ENCODE measurements at regions not wholly inside any gene's neighbourhood (a gene's known extent, or its start where the extent isn't known, plus 50 kb on each side); places are given as distances from the start of the nearest gene placed in this dataset.
"Not testable (repeated sequence)": the region's sequence is repeated elsewhere in the genome, so short reads cannot be mapped to it uniquely, and the experiment has no call there.

DNA sequence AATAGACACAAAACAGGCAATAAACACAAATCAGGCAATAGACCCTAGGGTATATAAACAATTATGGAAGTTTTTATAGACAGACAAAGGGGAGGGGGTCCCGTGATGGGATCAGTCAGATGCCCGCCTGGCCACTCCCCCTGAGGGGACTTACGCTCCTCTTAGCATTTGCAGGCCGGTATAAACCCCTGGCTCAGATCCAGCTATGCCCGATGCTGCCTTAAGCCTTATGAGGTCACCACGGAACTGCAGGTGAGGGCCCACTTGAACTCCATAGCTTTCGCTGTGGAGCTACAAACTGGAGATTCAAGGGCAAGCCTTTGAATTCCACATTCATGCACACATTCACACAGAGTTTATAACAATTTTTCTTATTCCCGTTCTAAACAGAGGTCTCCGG lies 340.5 kb upstream of the USP9Y start:
- DNase-seq, result no peak

DNA sequence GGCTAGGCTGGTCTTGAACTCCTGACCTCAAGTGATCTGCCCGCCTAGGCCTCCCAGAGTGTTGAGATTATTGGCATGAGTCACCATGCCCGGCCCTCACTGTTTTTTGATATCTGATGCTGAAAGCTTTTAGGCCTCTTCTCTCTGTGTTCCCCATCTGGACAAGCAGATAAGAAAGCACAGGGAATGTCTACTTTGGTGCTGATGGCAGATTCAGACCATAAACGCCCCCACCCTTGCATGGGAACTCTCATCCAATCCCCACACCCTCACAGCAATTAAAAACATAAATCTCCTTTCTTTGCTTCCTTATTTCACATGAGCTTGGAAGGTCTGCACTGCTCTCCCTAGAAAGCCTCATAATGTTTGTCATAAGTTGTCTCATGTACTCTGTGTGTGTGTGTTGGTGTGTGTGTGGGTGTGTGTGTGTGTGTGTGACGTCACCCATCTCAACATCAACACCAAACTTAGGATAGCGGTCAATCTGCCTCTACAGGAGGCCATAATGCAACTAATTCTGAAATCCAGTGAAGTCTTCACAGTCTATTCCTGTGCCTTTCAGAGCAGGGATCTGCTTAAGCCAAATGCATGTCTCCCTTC lies 335.6 kb upstream of the USP9Y start:
- DNase-seq, result no peak

DNA sequence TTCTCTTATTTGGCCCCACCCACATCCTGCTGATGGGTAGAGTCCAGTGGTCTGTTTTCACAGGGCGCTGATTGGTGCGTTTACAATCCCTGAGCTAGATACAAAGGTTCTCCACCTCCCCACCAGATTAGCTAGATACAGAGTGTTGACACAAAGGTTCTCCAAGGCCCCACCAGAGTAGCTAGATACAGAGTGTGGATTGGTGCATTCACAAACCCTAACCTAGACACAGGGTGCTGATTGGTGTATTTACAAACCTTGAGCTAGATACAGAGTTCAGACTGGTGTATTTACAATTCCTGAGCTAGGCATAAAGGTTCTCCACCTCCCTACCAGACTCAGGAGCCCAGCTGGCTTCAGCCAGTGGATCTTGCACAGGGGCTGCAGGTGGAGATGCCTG lies 326.4 kb upstream of the USP9Y start:
- DNase-seq, result not testable (repeated sequence)

DNA sequence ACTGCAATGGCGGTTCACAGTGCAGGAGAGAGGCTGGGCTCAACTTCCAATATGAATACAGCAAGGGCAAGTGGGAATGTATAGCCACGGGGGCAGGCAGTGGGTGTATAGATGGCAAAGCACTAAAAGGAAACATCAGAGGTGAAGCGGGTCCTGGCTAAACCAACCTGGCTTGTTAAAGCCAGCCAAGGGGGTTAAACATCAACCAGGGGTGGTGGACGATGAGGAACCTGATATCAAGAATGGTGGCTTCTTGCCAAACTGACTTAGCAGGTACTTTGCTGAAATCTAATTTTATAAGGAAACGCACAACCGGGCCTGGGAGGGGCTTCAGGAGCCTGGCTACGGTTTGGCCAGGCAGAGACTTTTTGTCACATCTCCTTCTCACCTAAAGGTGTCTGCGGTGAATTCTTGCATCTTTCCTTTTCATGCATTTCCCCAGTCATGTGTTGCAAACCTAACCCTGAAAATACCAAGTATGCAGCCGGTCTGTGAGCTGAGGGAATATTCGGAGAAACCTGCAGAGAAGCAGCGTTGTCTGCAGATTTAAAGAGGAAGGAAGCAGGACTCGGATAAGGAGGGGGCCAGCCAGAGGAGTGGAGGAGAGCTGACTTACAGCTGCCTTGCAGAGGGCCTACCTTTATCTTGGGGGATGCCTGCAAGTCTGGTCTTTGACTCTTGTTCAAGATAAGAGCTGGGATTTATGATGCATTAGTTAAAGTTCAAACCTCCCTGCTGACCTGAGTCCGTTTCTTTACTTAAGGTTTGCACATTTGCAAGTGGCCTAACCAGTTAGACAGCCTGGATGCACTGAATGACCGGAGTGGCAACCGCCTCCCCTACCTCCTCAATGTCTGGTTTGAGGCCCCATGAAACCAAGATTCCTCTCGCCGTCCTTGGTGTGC lies 309.1 kb upstream of the USP9Y start:
- DNase-seq, result not testable (repeated sequence)

DNA sequence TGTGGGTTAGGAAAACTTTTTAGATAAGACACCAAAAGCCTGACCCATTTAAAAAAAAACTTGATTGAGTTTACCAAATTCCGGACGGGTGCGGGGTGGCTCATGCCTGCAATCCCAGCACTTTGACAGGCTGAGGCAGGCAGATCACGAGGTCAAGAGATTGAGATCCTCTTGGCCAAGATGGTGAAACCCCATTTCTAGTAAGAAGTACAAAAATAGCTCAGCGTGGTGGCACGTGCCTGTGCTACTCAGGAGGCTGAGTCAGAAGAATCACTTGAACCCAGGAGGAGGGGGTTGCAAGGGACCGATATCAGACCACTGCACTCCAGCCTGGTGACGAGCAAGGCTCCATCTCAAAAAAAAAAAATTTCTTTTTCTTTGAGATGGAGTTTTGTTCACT lies 307.8 kb upstream of the USP9Y start:
- DNase-seq, result no peak

DNA sequence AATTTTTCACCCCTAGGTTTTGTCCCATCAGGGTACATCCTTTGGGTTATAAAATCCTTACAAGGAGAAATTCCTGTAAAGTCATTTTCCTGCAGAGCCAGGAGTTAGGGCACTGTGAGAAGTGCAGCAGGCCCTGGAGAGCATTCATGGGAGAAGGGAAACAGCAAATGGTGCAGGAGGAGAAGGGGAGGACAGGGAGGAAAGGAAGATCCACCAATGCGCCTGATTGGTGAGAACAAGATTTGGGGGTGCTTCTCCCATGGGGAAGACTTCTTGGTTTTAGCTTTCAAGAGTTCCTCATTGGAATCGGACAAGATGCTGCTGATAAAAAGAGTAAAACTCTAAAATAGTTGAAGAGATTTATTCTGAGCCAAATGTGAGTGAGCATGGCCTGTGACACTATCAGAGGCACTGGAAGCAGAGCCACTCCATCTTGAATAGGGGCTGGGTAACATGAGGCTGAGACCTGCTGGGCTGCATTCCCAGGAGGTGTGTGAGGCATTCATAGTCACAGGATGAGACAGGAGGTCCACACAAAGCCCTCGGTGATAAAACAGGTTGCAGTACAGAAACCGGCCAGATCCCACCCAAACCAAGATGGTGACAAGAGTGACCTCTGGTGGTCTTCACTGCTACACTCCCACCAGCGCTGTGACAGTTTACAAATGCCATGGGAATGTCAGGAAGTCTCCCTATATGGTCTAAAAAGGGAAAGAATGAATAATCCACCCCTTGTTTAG lies 305.5 kb upstream of the USP9Y start:
- DNase-seq, result not testable (repeated sequence)

DNA sequence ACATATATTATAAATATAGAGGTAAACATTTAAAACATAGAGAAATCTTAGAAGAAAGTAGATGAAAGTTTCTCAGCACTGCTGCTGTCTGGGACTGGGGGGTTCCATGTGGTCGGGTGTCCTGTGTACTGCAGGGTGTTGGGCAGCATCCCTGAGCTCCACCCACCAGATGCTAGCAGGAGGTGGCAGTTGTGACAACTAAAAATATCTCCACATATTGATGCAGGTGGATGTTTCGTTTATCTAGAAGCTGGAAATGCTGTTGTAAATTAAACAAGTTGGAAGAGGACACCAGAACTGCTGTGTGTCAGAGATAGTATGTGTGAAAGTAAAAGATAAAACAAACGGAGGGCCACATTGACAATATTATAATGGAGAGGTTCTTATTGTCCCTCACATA lies 297.1 kb upstream of the USP9Y start:
- no peak for DNase-seq

DNA sequence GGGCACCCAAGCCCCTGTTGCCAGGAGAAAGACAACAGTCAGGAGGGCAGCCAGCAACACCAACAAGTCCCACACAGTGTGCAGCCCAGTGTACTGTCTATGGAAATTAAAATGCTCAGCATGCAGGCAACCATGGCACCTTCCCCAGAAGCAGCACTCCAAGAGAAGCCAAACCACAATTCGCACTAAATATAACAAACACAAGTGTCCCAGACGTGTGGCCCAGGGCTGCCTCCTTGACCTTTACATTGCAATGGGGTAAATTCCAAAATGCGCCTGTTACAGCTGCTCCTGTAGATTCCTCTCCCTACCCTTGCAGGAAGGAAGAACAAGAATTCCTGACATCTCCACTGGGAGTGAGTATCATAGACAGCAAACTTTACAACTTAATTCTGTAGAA lies 292.8 kb upstream of the USP9Y start:
- no peak for DNase-seq

DNA sequence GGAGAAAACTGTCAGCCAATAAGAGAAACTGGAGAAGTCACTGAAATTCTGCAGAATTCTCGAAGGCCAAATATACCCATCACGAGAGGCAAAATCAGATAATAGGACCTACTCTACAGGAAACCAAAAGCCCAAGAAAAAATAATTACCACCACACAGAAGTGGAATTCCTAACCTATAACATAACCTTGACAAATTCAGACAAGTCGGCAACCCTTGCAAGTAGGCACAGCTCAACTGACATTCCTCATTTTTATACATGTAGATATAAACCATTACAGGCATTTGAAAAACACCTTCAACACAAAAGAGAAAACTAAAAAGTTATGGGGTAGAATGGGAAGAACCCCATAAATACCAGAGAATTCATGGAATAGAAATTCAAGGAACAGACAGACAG lies 290.3 kb upstream of the USP9Y start:
- DNase-seq, result no peak

DNA sequence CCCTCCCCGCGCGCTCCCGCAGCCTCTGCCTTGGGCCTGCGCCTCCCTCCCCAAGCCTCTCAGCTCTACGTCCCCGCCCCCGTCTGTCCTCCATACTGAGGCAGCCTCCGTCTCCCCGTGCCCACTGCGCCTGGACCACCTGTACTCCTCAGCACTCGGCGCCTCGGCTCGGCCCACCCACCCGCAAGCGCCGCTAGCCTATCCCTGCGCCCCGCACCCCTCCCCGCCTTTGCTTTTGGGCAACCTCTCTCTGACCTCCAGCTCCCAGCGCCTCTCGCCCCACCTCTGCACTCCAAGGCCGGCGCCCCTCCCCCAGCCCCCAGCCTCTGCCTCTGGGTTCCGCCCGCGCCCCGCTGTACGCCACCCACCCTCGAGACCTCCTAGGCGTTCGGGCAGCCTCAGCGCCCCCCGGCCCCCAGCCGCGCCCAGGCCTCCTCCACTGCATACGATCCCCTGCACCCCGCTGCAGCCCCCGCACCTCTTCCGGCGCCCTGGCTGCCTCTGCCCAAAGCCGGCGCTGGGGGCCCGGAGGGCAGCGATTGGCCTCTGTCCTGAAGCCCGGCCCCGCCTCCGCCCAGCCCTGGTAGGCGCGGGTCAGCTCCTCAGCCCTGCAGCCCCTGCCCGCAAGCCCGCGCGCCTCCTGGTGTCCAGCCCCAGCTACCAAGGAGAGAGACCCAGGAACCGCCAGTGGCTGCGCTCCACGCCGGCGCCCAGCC lies 279.8 kb upstream of the USP9Y start:
- DNase-seq, result no peak

DNA sequence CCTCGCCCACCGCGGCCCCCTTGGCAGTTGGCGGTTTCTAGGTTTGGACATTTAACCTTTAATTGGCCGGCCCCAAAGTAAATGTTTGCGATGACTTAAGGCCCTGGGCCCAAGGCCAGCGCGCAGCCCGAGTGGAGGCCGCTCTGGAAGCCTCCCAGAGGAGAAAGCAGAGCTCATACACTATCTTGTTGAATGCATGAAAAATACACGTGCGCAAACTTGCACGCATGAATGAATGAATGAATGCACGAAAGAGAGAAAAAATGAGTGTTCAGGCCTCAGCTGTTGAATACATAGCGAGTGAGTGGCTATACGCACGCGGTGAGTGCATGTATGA lies 279.3 kb upstream of the USP9Y start:
- DNase-seq, result no peak

DNA sequence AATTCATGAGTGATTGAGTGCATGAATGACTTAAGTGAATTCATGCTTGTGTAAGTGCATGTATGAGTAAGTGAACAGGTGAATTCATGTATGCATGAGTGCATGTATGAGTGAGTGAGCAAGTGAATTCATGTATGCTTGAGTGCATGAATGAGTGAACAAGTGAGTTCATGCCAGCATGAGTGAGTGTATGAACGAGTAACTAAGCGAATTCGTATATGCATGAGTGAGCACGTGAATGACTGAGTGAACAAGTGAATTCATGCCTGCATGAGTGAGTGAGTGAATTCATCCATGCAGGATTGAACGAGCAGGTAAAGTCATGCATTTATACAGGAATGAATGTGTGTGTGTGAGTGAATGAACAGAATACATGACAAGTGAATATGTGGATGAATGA lies 278.5 kb upstream of the USP9Y start:
- DNase-seq, result no peak

DNA sequence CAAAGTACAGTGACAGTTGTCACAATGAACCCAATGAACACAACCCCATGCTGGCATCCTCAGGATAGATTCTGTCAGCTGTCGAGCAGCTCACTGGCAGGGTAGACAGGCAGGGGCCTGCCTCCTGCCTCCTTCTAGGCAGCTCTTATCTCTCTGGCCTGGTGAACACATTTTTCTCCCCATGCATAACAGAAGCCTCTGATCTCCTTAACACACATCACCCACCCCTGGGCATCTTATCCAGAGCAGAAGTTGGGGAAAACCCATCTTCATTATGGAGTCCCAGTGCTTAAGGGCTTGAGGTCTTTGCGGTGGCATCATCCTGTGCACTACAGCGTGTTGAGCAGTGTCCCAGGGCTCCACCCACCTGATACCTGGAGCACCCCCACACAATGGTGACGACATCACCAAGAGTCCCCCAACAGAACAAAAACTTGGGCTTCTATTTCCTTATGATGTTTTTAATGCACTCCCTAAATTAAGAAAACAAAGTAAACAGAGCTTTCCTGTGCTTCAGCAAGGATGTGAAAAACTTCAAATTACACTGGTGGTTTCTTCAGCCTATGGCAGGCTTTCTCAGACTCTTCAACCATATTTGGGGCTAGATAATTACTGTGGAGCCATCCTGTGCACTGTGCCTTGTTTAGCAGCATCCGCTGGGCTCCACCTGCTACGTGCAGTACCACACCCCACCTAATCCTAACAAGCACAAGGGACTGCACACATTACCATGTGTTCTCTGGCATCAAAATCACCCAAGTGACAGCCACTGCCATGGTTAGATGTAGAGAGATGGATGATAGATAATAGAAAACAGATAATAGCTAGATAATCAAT lies 277.4 kb upstream of the USP9Y start:
- no peak for DNase-seq

DNA sequence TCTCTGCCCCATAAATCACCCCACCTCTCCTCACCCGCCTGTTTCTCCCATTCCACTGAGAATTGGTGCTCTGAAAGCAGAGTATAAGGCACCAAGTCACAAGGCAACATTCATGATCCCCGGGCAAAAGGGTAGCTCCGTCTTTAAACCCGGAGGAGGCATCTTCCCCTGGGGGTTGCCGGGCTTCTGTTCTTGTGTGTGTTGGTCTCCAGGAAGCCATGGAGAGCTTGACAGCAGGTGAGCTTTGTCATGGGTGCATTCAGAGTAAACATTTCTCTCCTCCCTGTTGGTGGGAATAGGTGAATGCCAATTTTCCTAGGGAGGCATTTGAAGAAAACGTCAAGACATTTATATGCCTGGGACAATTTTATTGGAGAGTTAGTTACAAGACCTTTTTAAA lies 275.5 kb upstream of the USP9Y start:
- DNase-seq, result no peak

DNA sequence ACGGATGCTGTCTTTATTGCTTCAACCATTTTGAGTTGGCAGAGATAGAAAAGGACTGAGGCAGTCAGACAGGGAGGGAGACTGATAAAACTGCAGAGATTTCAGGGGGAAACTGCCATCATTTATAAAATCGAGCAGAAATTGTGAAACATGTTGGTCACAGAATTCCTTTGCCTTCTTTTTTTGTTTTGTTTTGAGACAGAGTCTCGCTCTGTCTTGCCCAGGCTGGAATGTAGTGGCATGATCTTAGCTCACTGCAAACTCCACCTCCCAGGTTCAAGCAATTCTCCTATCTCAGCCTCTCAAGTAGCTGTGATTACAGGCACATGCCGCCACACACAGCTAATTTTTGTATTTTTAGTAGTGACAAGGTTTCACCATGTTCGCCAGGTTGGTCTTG lies 273.7 kb upstream of the USP9Y start:
- no peak for DNase-seq

DNA sequence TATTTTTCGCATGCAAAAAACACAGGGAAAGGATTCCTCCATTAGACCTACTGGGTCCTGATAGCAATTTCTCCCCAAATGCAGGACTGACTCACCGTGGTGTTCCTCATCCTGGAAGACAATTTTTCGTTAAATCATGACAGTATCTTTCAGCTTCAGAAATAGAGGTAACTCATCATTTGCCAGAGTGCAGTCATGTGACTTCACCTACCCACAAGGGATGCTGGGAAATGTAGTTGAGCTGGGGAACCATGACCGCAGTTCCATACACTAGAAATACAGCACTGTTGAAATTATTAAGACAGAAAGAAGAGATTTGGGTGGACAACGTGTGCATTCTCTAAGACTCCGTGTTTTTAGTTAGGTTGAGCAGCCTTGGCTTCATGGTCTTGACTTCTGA lies 269.5 kb upstream of the USP9Y start:
- DNase-seq, result no peak

DNA sequence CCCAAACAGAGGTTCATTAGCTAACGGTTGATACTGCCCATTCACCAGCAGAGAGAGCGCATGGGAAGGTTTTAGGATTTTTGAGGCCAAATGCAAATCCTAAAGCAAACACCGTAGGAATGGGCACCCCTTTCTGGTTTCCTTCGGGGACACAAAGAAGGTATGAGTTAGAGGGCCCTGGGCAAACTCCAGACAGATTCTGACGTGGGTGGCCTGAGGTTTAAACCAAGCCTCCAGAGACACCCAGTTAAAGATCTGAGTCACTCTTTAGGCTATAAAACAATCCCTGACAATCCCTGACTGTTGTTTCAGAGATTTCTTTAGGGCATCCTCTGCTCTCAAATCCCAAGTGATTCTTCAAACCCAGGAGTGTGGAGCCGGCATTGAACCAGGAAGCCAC lies 262.2 kb upstream of the USP9Y start:
- not testable (repeated sequence) for DNase-seq

DNA sequence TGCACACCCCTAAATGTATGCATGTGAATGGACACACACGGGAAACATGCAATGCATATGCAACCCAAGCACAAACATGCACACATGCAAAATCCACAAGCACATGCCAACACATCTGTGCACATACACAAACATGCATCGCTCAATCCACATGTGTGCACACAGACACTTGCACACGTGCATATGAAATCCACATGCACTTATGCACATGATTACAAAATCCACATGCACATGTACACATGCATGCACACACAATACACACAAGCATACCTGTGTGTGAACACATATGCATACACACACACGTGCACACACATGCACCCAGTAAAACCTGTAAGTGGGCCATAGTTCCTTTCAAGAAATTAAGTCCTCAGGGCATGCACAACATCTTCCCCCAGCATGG lies 256.8 kb upstream of the USP9Y start:
- DNase-seq, result no peak

DNA sequence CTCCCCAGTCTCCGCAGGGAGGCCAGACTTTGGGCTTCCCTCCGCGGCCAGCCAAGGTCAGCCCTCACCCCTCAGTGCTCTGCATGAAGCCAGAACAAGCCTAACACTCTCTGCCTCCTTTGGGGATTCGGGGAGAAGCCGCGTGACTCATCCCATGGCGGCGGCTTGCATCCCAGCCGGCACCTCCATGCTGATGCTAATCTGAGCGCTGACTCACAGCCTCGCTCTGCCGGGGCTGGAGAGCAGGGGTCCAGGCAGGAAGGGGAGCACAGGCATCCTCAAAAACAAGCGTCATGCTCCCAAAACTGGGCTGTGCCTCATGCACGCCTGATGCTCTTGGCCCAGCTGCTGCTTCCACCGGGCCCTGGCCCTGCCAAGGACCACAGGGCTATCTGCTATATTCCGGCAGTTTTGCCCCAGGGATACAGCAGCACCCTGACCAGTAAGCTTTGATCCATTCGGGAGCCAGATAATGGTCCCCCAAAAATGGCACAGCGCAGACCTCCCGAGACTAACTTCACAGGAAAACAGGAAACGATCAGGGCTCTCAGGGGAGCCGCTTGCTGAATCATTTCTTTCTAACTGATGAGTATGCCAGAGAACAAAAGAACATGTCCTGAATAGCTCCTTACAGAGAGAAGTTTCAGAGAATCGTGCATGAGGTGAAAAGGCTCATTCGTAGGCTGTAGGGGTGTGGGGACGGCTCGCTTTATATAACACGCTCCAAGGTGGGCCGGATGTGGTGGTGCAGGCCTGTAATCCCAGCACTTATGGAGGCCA lies 254.4 kb upstream of the USP9Y start:
- not testable (repeated sequence) for DNase-seq

DNA sequence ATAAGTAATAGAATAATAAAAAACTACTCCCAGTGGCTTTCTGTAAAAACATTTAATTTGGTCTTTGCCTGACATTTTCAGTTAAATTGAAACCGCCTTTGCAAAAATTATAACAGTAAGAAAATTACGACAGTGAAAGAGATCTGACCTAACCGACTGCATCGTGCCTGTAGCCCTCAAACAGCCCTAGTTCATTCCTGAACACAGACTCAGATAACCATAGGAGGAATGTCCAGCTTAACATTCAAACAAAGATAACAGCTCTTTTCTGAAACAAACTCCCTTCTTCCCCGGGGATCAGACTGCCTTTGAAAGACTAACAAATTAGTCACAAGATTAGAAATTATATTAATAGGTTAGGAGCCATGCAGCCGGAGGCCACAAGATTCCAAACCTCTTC lies 252.5 kb upstream of the USP9Y start:
- not testable (repeated sequence) for DNase-seq

DNA sequence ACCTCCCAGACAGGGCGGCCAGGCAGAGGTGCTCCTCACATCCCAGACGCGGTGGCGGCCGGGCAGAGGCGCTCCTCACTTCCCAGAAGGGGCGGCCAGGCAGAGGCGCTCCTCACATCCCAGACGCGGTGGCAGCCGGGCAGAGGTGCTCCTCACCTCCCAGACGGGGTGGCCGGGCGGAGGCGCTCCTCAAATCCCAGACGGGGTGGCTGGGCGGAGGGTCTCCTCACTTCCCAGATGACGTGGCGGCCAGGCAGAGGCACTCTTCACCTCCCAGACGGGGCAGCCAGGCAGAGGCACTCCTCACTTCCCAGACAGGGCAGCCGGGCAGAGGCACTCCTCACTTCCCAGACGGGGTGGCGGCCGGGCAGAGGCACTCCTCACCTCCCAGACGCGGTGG lies 247.7 kb upstream of the USP9Y start:
- not testable (repeated sequence) for DNase-seq

DNA sequence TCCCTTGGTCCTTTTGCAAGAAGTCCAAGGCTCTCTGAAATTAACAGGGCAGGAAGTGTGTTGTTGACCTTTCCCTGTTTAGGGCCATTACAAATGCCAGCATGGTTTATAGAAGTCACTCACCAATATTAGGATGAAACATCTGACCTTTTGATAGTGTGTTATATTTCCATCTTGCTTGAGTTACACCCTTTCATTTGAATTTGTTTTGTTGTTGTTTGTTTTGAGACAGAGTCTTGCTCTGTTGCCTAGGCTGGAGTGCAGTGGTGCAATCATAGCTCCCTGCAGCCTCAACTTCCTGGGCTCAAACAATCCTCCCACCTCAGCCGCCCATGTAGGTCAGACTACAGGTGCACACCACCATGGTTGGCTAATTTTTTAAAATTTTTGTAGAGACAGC lies 241.1 kb upstream of the USP9Y start:
- no peak for DNase-seq

All from DMS79 treated with DMSO at 0.1 percent for 48 hours (cell line).